Mesothelial cell of epicardium (in vitro differentiated cells): ENCODE measurements at regions not wholly inside any gene's neighbourhood (a gene's known extent, or its start where the extent isn't known, plus 50 kb on each side); places are given as distances from the start of the nearest gene placed in this dataset.
"Not testable (repeated sequence)": the region's sequence is repeated elsewhere in the genome, so short reads cannot be mapped to it uniquely, and the experiment has no call there.

Experiments used
- DNase-seq, 2 experiments: peaks; one replicate each; pipeline ENCODE4 v3.0.0; 2021; ENCODE audit warnings: low spot score in 2 of 2; ENCODE audit not compliant: unreplicated experiment in 2 of 2
- H3K27ac Mint-ChIP-seq: 2 replicates; pipeline ENCODE4 v1.8.0; 2021; ENCODE audit warnings: mixed read lengths
- H3K27me3 Mint-ChIP-seq: 2 replicates; pipeline ENCODE4 v1.8.0; 2021; ENCODE audit warnings: low read depth, mixed read lengths
- H3K36me3 Mint-ChIP-seq: 2 replicates; pipeline ENCODE4 v1.8.0; 2021; ENCODE audit warnings: mixed read lengths
- H3K4me1 Mint-ChIP-seq: 2 replicates; pipeline ENCODE4 v1.8.0; 2021; ENCODE audit warnings: mixed read lengths
- H3K4me3 Mint-ChIP-seq: 2 replicates; pipeline ENCODE4 v1.8.0; 2021; ENCODE audit warnings: mild to moderate bottlenecking, moderate library complexity, mixed read lengths
- H3K9me3 Mint-ChIP-seq: 2 replicates; pipeline ENCODE4 v1.8.0; 2021; ENCODE audit warnings: mixed read lengths
- CTCF ChIP-seq: fragments of 200-600 bp; sonication (generic); IDR thresholded peaks from one replicate; pipeline ENCODE4 v1.5.0; 2021; ENCODE audit warnings: antibody characterized with exemption; ENCODE audit not compliant: unreplicated experiment

DNA sequence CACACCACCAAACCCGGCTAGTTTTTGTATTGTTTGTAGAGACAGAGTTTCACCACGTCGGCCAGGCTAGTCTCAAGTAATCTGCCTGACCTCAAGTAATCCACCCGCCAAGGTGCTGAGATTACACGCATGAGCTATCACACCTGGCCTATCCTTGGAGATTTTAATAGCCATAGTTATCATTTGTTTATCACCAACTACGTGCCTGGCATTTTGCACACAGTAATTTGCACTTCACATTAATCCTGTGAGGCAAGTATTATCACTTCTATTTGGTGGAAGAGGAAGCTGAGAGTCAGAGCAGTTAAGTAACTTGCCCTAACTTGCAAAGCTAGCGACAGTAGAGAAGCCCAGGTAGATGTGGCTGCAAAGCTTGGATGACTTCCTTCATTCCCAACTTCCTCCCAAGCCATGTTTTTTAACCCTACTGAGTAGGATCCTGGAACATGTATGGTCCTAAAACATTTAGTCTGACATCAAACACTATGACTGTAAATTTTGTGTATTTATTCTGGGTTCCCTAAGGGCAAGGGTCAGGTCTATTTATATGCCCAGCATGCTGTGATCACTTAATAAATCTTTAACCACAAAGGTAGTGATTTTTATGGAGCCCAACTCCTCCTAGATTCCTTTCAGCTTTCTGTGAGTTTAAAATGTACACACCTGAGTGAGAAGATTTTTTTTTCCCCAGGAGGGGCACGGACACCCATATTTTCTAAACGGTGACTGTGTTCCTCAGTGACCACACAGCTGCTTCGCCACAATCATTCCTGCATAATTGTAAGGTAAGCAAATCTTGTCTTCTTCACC, 100.2 kb upstream of the RAI14 start:
- peak overlapping the region; percentile 47 for H3K27ac Mint-ChIP-seq
- peaks cover 10% of the 10 kb centered on the region for H3K4me1 Mint-ChIP-seq
- no peak for TF ChIP-seq CTCF
- H3K9me3 Mint-ChIP-seq, result no peaks in the 10 kb centered on the region
- no peak for DNase-seq
- no peak overlapping the region for H3K4me3 Mint-ChIP-seq
- H3K27me3 Mint-ChIP-seq, result no peaks in the 10 kb centered on the region
- no peaks in the 10 kb centered on the region for H3K36me3 Mint-ChIP-seq

- Mint-ChIP-seq H3K4me3 (no peak overlapping the region), H3K36me3 (no peaks in the 10 kb centered on the region), H3K27me3 (no peaks in the 10 kb centered on the region), H3K27ac (no peak overlapping the region), H3K9me3 (no peaks in the 10 kb centered on the region), H3K4me1 (peaks cover 10% of the 10 kb centered on the region)
- DNase-seq, result no peak
- no peak for TF ChIP-seq CTCF
Observed at GRCh38 chr5:34556509-34556782, 99.7 kb upstream of the RAI14 start.

- not testable (repeated sequence) for H3K27me3 Mint-ChIP-seq, DNase-seq, H3K36me3 Mint-ChIP-seq, H3K9me3 Mint-ChIP-seq, H3K4me3 Mint-ChIP-seq, H3K27ac Mint-ChIP-seq
- H3K4me1 Mint-ChIP-seq, result peaks cover 41% of the 10 kb centered on the region
Observed at GRCh38 chr5:34561581-34561980, 94.5 kb upstream of the RAI14 start.

DNA sequence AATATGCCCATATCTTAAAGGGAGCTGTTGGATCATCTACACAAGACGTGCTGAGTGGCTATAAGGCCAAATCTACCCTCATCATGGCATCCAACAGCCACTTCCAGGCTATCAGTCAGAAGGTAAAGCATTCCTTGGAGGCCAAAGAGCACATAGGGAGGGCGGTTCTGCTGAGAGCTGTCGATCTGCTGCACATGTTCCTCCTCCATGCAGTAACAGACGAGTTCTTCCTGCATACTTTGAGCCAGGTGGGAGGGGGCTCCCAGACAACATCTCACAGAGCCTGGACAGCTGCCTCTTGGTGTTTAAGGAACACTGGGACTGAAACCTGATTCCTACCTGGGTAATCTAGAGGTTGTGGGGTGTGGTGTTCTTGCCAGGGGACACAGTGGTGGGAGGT, 93.3 kb upstream of the RAI14 start:
- no peak for DNase-seq
- Mint-ChIP-seq H3K27ac (peak overlapping the region; percentile 57), H3K27me3 (no peaks in the 10 kb centered on the region), H3K4me1 (peaks cover 42% of the 10 kb centered on the region), H3K4me3 (no peak overlapping the region), H3K36me3 (no peaks in the 10 kb centered on the region), H3K9me3 (no peaks in the 10 kb centered on the region)
- no peak for TF ChIP-seq CTCF

- H3K4me3 Mint-ChIP-seq, result no peak overlapping the region
- no peaks in the 10 kb centered on the region for H3K36me3 Mint-ChIP-seq
- TF ChIP-seq CTCF, result no peak
Observed at GRCh38 chr5:34563269-34563668, 92.9 kb upstream of the RAI14 start.

GRCh38 chr5:34563931-34564709, 92.0 kb upstream of the RAI14 start:
- peak overlapping the region; percentile 86 for H3K27ac Mint-ChIP-seq
- no peak overlapping the region for H3K4me3 Mint-ChIP-seq
- DNase-seq, result no peak
- H3K9me3 Mint-ChIP-seq, result no peaks in the 10 kb centered on the region
- no peak for TF ChIP-seq CTCF
- no peaks in the 10 kb centered on the region for H3K27me3 Mint-ChIP-seq
- H3K4me1 Mint-ChIP-seq, result peaks cover 38% of the 10 kb centered on the region
- no peaks in the 10 kb centered on the region for H3K36me3 Mint-ChIP-seq

More at GRCh38 chr5:34563269-34563668, 92.9 kb upstream of the RAI14 start:
- no peaks in the 10 kb centered on the region for H3K27me3 Mint-ChIP-seq
- H3K27ac Mint-ChIP-seq, result no peak overlapping the region
- DNase-seq, result no peak
- H3K4me1 Mint-ChIP-seq, result peaks cover 42% of the 10 kb centered on the region
- H3K9me3 Mint-ChIP-seq, result no peaks in the 10 kb centered on the region
